IMR-90 (cell line): ENCODE measurements at regions not wholly inside any gene's neighbourhood (a gene's known extent, or its start where the extent isn't known, plus 50 kb on each side); places are given as distances from the start of the nearest gene placed in this dataset.

Experiments used
- ATAC-seq: fragments of 200-7000 bp; cut with Tn5 transposase; 2 replicates; pipeline ENCODE4 v1.9.1; 2020; ENCODE audit warnings: low read depth, mild to moderate bottlenecking, moderate library complexity
- BruUV-seq: library from RNA; stranded (reverse); fragments of 400-500 nt; replicated peaks from 2 replicates; lab custom pipeline; 2021; lab: Mats Ljungman, UMichigan
- CTCF ChIA-PET: fragments of 300-600 bp; formaldehyde crosslinking; extraction: SDS; loops from one replicate; lab custom pipeline; 2021; ENCODE audit warnings: antibody characterized with exemption; lab: Yijun Ruan, JAX
- POLR2A ChIA-PET: fragments of 300-600 bp; sonication (Branson Sonifier 250); formaldehyde crosslinking; loops from one replicate; lab custom pipeline; 2022; ENCODE audit warnings: antibody characterized with exemption; ENCODE audit not compliant: unreplicated experiment; lab: Charles Lee
- DNase-seq: peaks from one replicate; pipeline ENCODE4 v3.0.0; 2013
- H2AFZ ChIP-seq: replicated peaks from 2 replicates; pipeline ENCODE3; 2013; ENCODE audit warnings: low read length, mild to moderate bottlenecking; ENCODE audit not compliant: poor library complexity
- H2AK5ac ChIP-seq: 2 replicates; pipeline ENCODE4 v1.6.1; 2013; ENCODE audit warnings: low read depth, low read length, inconsistent platforms
- H2AK9ac ChIP-seq: replicated peaks from 2 replicates; pipeline ENCODE3; 2013; ENCODE audit warnings: mild to moderate bottlenecking, low read depth, low read length, moderate library complexity; ENCODE audit not compliant: poor library complexity
- H2BK120ac ChIP-seq: 2 replicates; pipeline ENCODE4 v1.6.1; 2013; ENCODE audit warnings: low read depth, low read length, inconsistent platforms
- H2BK15ac ChIP-seq: 3 replicates; pipeline ENCODE4 v1.6.1; 2013; ENCODE audit warnings: low read depth, low read length, inconsistent platforms
- H2BK20ac ChIP-seq: 2 replicates; pipeline ENCODE4 v1.6.1; 2013; ENCODE audit warnings: low read depth, mild to moderate bottlenecking, inconsistent platforms, low read length, moderate library complexity
- H2BK5ac ChIP-seq: 2 replicates; pipeline ENCODE4 v1.6.1; 2013; ENCODE audit warnings: mild to moderate bottlenecking, low read depth, low read length, inconsistent platforms; ENCODE audit not compliant: poor library complexity, severe bottlenecking
- H3K14ac ChIP-seq: replicated peaks from 2 replicates; pipeline ENCODE4 v1.6.1; 2013; ENCODE audit warnings: low read depth, low read length, inconsistent platforms
- H3K18ac ChIP-seq: 2 replicates; pipeline ENCODE4 v1.6.1; 2013; ENCODE audit warnings: low read depth, low read length, control low read depth
- H3K23ac ChIP-seq: 2 replicates; pipeline ENCODE4 v1.6.1; 2013; ENCODE audit warnings: low read depth, low read length, inconsistent platforms
- H3K27ac ChIP-seq: 2 replicates; pipeline ENCODE4 v1.5.1; 2013; ENCODE audit warnings: mild to moderate bottlenecking, control low read depth, low read length; ENCODE audit not compliant: insufficient read depth
- H3K27me3 ChIP-seq: 2 replicates; pipeline ENCODE4 v1.6.1; 2013; ENCODE audit warnings: low read length; ENCODE audit not compliant: control insufficient read depth, insufficient read depth
- H3K36me3 ChIP-seq: 2 replicates; pipeline ENCODE4 v1.6.1; 2013; ENCODE audit warnings: low read length, mixed read lengths; ENCODE audit not compliant: control insufficient read depth, insufficient read depth
- H3K4ac ChIP-seq: 2 replicates; pipeline ENCODE4 v1.6.1; 2013; ENCODE audit warnings: low read depth, low read length, inconsistent platforms
- H3K4me1 ChIP-seq: 2 replicates; pipeline ENCODE4 v1.6.1; 2013; ENCODE audit warnings: low read length, mixed read lengths; ENCODE audit not compliant: control insufficient read depth, insufficient read depth
- H3K4me2 ChIP-seq: 2 replicates; pipeline ENCODE4 v1.6.1; 2013; ENCODE audit warnings: low read depth, mild to moderate bottlenecking, control low read depth, low read length, moderate library complexity
- H3K4me3 ChIP-seq: 2 replicates; pipeline ENCODE4 v1.5.1; 2013; ENCODE audit warnings: low read depth, mild to moderate bottlenecking, control low read depth, low read length, moderate library complexity; ENCODE audit not compliant: insufficient read depth
- H3K56ac ChIP-seq: 2 replicates; pipeline ENCODE4 v1.6.1; 2013; ENCODE audit warnings: low read length, inconsistent platforms; ENCODE audit not compliant: insufficient read depth; ENCODE audit errors: extremely low read depth
- H3K79me1 ChIP-seq, 2 experiments: 2 replicates each; pipeline ENCODE4 v1.6.1; 2013; ENCODE audit warnings: low read length in 2 of 2, inconsistent platforms in 1 of 2, low read depth in 1 of 2
- H3K9ac ChIP-seq: 2 replicates; pipeline ENCODE4 v1.6.1; 2013; ENCODE audit warnings: low read depth, low read length, control low read depth
- H3K9me1 ChIP-seq: 2 replicates; pipeline ENCODE4 v1.6.1; 2013; ENCODE audit warnings: low read length, inconsistent platforms; ENCODE audit not compliant: insufficient read depth
- H3K9me3 ChIP-seq: 2 replicates; pipeline ENCODE4 v1.6.1; 2013; ENCODE audit warnings: low read length; ENCODE audit not compliant: control insufficient read depth, insufficient read depth
- H4K20me1 ChIP-seq: 2 replicates; pipeline ENCODE4 v1.6.1; 2013; ENCODE audit warnings: low read length, inconsistent platforms; ENCODE audit not compliant: insufficient read depth
- H4K5ac ChIP-seq: 2 replicates; pipeline ENCODE4 v1.6.1; 2013; ENCODE audit warnings: mild to moderate bottlenecking, low read depth, low read length, control low read depth
- H4K8ac ChIP-seq, 2 experiments: 2 replicates each; pipeline ENCODE4 v1.6.1; 2013; ENCODE audit warnings: low read depth in 2 of 2, low read length in 2 of 2, control low read depth in 1 of 2, inconsistent platforms in 1 of 2
- H4K91ac ChIP-seq: 2 replicates; pipeline ENCODE4 v1.6.1; 2013; ENCODE audit warnings: low read depth, low read length, inconsistent platforms; ENCODE audit not compliant: insufficient read depth
- CHD1 ChIP-seq: IDR thresholded peaks from 2 replicates; pipeline ENCODE4 v1.6.1; 2012; ENCODE audit warnings: low read depth, low read length, improper control_type of control experiment
- MXI1 ChIP-seq: IDR thresholded peaks from 2 replicates; pipeline ENCODE4 v1.6.1; 2012; ENCODE audit warnings: low read depth, mild to moderate bottlenecking, low read length, moderate library complexity, borderline replicate concordance
- SMC3 ChIP-seq: fragments of 150-350 bp; IDR thresholded peaks from 2 replicates; pipeline ENCODE4 v1.6.1; 2016; ENCODE audit warnings: low read depth, mild to moderate bottlenecking, antibody characterized with exemption, low read length, moderate library complexity
- WGBS, 2 experiments: methylation state at CpG; one replicate each; pipeline versions ENCODE4 v1.1.5 to v1.1.7; 2013; ENCODE audit warnings: missing lambda C conversion rate in 2 of 2; ENCODE audit not compliant: insufficient read length in 1 of 2; ENCODE audit errors: extremely low coverage in 2 of 2; 5-methylcytosine and 5-hydroxymethylcytosine counted together
- dilution Hi-C: fragments of 300-500 bp; cut with HindIII; formaldehyde crosslinking; loops from one replicate; pipeline ENCODE4 v1.14.3; 2018; ENCODE audit warnings: low sequenced_read_pairs; ENCODE audit not compliant: unreplicated experiment
- in situ Hi-C: fragments of 300-500 bp; cut with MboI; formaldehyde crosslinking; loops from 3 replicates; pipeline ENCODE4 v1.14.3; 2019; ENCODE audit warnings: low sequenced_read_pairs, inconsistent platforms, mixed read lengths
- intact Hi-C: fragments of 100-400 bp; cut with micrococcal nuclease; formaldehyde crosslinking; loops from 2 replicates; pipeline ENCODE4 v1.10.0; 2022

- Histone ChIP-seq H3K18ac (no peak overlapping the region), H2AK5ac (no peak overlapping the region), H3K23ac (no peak overlapping the region), H3K4ac (no peak overlapping the region), H3K9ac (no peak overlapping the region), H2BK15ac (no peak overlapping the region), H3K9me3 (no peaks in the 10 kb centered on the region), H2AFZ (no peak overlapping the region), H3K4me2 (no peak overlapping the region), H4K8ac (no peak overlapping the region), H3K4me1 (peaks cover 6% of the 10 kb centered on the region; the same call in 1 of the 2 replicates), H3K9me1 (no peaks in the 10 kb centered on the region), H2BK5ac (no peak overlapping the region), H4K5ac (no peak overlapping the region), H2BK20ac (no peak overlapping the region), H3K79me1 (no peaks in the 10 kb centered on the region), H3K4me3 (no peak overlapping the region), H4K20me1 (no peaks in the 10 kb centered on the region), H2BK120ac (no peak overlapping the region), H3K27ac (no peak overlapping the region), H2AK9ac (no peak overlapping the region), H4K91ac (no peak overlapping the region), H3K36me3 (no peaks in the 10 kb centered on the region), H3K27me3 (0 out of 2 replicates have a peak, but pooled peaks cover 2% of the 10 kb centered on the region), H3K56ac (no peak overlapping the region), H3K14ac (no peak overlapping the region)
- dilution Hi-C loops = no loop called here
- no peak for DNase-seq
- ATAC-seq = no peak
- ChIA-PET CTCF (no interaction called here), POLR2A (interaction anchor here (0.6 kb wide), 1 partner anchor 585 kb away, joined by 3 read pairs; no protein-coding TSS in a partner anchor)
- intact Hi-C loops = no loop called here
- no TSS peak for BruUV-seq
- WGBS, 2 experiments = no CpG with 5 or more reads among the region's 3 CpGs
- TF ChIP-seq CHD1 = no peak
- no peak for TF ChIP-seq SMC3
- TF ChIP-seq MXI1 = no peak
- in situ Hi-C loops = no loop called here
Measured at GRCh38 chr12:42733911-42734310, 144.4 kb upstream of the PRICKLE1 start.
